ENCODE measurements at regions not wholly inside any gene's neighbourhood (a gene's known extent, or its start where the extent isn't known, plus 50 kb on each side); places are given as distances from the start of the nearest gene placed in this dataset.
A peak's percentile ranks its signal among the peaks of the same experiment; 100 is the strongest.

DNA sequence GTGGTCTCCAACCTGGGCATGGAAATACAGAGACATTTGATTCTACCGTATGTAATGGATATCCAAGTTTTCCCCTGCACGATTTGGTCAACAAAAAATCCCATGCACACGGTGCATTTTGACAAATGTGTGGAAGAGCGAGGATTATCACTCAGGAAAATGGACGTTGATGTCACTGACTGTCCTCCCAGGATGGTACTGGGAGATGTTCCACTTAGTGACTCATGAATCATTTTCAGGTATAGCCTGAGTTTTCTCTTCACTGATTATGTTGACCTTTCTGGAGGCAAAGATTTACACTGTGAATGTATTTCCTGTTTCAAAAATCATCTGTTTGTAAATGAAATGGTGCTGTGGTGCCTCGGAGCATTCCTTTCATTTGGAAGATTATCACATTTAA is 596.7 kb upstream of the ADAMTS9 start:
- no peak overlapping the region for H3K4me2 ChIP-seq (ENCODE audit: low read length)
- no peaks in the 10 kb centered on the region for H3K27me3 ChIP-seq (ENCODE audit: control insufficient read depth, insufficient read depth, low read length)
- TF ChIP-seq, protein P1, sequence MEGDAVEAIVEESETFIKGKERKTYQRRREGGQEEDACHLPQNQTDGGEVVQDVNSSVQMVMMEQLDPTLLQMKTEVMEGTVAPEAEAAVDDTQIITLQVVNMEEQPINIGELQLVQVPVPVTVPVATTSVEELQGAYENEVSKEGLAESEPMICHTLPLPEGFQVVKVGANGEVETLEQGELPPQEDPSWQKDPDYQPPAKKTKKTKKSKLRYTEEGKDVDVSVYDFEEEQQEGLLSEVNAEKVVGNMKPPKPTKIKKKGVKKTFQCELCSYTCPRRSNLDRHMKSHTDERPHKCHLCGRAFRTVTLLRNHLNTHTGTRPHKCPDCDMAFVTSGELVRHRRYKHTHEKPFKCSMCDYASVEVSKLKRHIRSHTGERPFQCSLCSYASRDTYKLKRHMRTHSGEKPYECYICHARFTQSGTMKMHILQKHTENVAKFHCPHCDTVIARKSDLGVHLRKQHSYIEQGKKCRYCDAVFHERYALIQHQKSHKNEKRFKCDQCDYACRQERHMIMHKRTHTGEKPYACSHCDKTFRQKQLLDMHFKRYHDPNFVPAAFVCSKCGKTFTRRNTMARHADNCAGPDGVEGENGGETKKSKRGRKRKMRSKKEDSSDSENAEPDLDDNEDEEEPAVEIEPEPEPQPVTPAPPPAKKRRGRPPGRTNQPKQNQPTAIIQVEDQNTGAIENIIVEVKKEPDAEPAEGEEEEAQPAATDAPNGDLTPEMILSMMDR (IDR thresholded peaks at IDR 0.05) = no peak
- H3K36me3 ChIP-seq (ENCODE audit: control insufficient read depth, insufficient read depth, low read length) = no peaks in the 10 kb centered on the region
- no peak overlapping the region for H3K27ac ChIP-seq
- H3K4me1 ChIP-seq = no peaks in the 10 kb centered on the region
- H3K79me2 ChIP-seq = no peaks in the 10 kb centered on the region
- H3K9ac ChIP-seq = no peak overlapping the region
- no peak overlapping the region for H2AFZ ChIP-seq
- H3K4me3 ChIP-seq (ENCODE audit: low read depth, low read length) = no peak overlapping the region
- no peaks in the 10 kb centered on the region for H3K9me3 ChIP-seq (ENCODE audit: control insufficient read depth, low read length)

DNA sequence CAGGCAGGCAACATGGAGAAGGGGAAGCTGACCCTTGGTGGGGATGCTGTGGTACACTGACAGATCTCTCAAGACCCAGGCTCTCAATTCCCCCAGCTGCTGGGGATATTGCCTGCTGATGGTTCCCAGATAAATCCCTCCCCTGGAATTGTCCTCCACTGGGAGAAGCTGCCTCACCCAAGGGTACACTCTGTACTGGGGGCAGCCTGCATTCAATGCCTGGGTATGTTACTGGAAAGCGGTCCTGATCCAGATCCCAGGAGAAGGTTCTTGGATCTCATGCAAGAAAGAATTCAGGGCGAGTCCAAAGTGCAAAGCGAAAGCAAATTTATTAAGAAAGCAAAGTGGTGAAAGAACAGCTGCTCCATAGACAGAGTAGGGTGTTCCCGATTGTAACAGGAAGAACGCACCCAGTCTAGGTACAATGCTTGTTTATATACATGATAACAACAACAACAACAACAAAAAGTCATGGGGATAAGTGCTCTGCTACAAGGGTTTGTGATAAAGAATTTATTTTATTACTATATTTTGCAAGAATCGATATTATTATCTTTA is 591.5 kb upstream of the ADAMTS9 start:
- H3K9ac ChIP-seq = no peak overlapping the region
- H3K27me3 ChIP-seq (ENCODE audit: control insufficient read depth, insufficient read depth, low read length) = no peaks in the 10 kb centered on the region
- no peaks in the 10 kb centered on the region for H3K4me1 ChIP-seq
- no peaks in the 10 kb centered on the region for H3K9me3 ChIP-seq (ENCODE audit: control insufficient read depth, low read length)
- no peak overlapping the region for H3K27ac ChIP-seq
- TF ChIP-seq, protein P1 (IDR thresholded peaks at IDR 0.05) = no peak
- no peak overlapping the region for H3K4me2 ChIP-seq (ENCODE audit: low read length)
- no peaks in the 10 kb centered on the region for H3K36me3 ChIP-seq (ENCODE audit: control insufficient read depth, insufficient read depth, low read length)
- H3K4me3 ChIP-seq (ENCODE audit: low read depth, low read length) = no peak overlapping the region
- H2AFZ ChIP-seq = no peak overlapping the region
- H3K79me2 ChIP-seq = no peaks in the 10 kb centered on the region

DNA sequence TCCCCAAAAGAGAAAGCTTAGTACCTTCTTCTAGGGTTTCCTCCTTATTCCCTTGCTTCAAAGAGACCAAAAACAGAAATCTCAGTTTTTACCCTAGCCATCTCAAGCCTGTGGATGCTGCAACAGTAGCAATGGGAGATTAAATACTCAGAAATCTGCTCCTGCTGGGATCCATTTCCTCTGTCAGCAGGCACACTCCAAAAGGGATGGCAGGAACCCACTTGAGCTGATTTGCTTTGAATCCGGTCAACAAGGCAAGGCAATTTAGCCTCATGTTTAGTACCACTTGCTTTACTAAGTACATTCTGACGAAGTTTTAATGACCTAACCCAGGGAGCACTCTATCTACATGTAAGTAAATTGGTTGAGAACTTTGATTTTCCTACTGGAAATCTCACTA is 590.0 kb upstream of the ADAMTS9 start:
- H3K27me3 ChIP-seq (ENCODE audit: control insufficient read depth, insufficient read depth, low read length) = no peaks in the 10 kb centered on the region
- H3K4me1 ChIP-seq = no peaks in the 10 kb centered on the region
- no peaks in the 10 kb centered on the region for H3K9me3 ChIP-seq (ENCODE audit: control insufficient read depth, low read length)
- no peaks in the 10 kb centered on the region for H3K36me3 ChIP-seq (ENCODE audit: control insufficient read depth, insufficient read depth, low read length)
- TF ChIP-seq, protein P1 (IDR thresholded peaks at IDR 0.05) = no peak
- H3K4me2 ChIP-seq (ENCODE audit: low read length) = no peak overlapping the region
- H3K79me2 ChIP-seq = no peaks in the 10 kb centered on the region
- no peak overlapping the region for H3K4me3 ChIP-seq (ENCODE audit: low read depth, low read length)
- no peak overlapping the region for H3K27ac ChIP-seq
- no peak overlapping the region for H2AFZ ChIP-seq
- H3K9ac ChIP-seq = no peak overlapping the region

DNA sequence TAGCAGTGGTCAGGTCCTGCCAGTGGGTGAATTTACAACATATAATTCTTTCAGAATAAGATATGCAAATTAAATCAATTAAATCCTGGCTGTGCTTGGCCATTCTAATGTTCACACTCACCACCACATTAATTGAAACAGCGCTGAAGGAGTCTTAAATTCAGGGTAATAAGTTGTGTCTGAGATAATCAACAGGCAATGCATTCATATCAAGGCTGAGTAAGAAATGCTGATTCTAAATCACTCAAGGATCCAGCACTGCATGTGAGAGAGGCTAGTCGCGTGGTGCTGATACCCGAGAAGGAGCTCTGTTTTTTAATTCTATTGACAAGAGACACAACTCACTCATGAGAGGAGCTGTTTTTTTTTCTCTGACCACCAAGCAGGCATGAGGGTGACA is 588.8 kb upstream of the ADAMTS9 start:
- TF ChIP-seq, protein P1 (IDR thresholded peaks at IDR 0.05) = no peak
- Histone ChIP-seq H3K79me2 (no peaks in the 10 kb centered on the region), H2AFZ (no peak overlapping the region), H3K4me3 (ENCODE audit: low read depth, low read length) (no peak overlapping the region), H3K4me2 (ENCODE audit: low read length) (no peak overlapping the region), H3K36me3 (ENCODE audit: control insufficient read depth, insufficient read depth, low read length) (no peaks in the 10 kb centered on the region), H3K9me3 (ENCODE audit: control insufficient read depth, low read length) (no peaks in the 10 kb centered on the region), H3K9ac (no peak overlapping the region), H3K4me1 (no peaks in the 10 kb centered on the region), H3K27me3 (ENCODE audit: control insufficient read depth, insufficient read depth, low read length) (no peaks in the 10 kb centered on the region), H3K27ac (no peak overlapping the region)

DNA sequence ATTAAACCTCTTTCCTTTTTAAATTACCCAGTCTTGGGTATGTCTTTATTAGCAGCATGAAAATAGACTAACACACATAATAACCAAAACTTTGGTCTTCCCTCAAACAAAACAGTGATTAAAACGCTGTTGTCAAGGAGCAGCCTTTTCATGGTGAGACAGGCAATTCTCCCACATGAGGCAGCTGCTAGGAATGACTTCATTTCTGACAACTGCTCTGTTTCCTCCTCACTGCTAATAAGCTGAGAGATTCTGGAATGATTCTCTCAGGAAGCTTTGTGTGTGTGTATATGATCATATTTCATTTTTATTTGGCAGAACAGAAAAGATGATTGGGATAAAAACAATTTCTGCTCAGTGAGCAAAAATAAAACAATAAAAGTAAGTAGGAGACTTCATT is 580.6 kb upstream of the ADAMTS9 start:
- no peaks in the 10 kb centered on the region for H3K36me3 ChIP-seq (ENCODE audit: control insufficient read depth, insufficient read depth, low read length)
- peak overlapping the region; percentile 43 for H2AFZ ChIP-seq
- no peak overlapping the region for H3K4me2 ChIP-seq (ENCODE audit: low read length)
- TF ChIP-seq, protein P1 (IDR thresholded peaks at IDR 0.05) = no peak
- H3K9ac ChIP-seq = no peak overlapping the region
- no peaks in the 10 kb centered on the region for H3K9me3 ChIP-seq (ENCODE audit: control insufficient read depth, low read length)
- peak overlapping the region; percentile 24 for H3K27ac ChIP-seq
- no peak overlapping the region for H3K4me3 ChIP-seq (ENCODE audit: low read depth, low read length)
- H3K4me1 ChIP-seq = peaks cover 13% of the 10 kb centered on the region
- H3K79me2 ChIP-seq = no peaks in the 10 kb centered on the region
- no peaks in the 10 kb centered on the region for H3K27me3 ChIP-seq (ENCODE audit: control insufficient read depth, insufficient read depth, low read length)

Data from parathyroid adenoma (tissue), 2 donors.